ENCODE measurements at regions not wholly inside any gene's neighbourhood (a gene's known extent, or its start where the extent isn't known, plus 50 kb on each side); places are given as distances from the start of the nearest gene placed in this dataset.

DNA sequence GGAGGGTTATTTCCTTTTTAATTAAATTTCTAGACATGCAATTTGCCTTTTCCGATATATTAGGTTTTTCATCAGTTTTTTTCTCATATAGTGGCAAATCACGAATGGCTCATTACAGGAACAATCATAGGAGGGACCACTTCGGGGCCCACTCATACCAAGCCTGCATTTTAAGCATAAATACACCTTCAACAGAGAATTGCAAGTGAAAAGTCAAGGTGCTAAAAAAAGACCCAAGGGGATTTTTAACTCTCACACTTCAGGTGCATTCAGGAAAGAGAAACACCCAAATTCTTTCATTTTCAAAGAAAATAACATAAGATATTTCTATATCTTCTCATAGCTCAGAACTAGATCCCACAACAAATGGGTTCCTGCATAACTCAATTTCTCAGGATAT, 979.6 kb upstream of the NR2F2 start:
- no peak for DNase-seq

DNA sequence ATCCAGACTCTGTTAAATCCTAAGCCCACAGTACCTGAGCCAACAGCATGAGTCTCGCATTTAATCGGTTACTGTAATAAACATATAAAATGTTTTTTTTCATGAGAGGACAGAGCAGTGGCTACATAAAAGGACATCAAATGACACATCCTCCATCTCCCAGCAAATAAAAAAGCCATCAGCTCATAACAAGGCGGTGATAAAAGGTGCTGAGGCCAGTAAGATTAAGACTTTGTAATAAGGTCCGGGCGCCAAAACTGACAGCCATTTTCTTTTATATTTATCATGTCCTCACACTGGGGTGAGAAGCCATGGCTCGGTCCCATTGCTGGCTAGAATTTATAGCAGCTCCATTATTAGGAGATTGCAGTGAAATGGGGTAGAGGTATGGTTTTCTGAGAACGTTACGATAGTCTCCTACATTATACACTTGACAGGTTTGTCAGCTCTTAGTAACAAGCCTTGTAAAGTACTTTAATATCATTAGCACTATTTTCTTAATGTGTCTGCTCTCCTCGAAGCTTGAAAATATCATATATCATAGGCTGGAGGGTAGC, 977.8 kb upstream of the NR2F2 start:
- DNase-seq: no peak

DNA sequence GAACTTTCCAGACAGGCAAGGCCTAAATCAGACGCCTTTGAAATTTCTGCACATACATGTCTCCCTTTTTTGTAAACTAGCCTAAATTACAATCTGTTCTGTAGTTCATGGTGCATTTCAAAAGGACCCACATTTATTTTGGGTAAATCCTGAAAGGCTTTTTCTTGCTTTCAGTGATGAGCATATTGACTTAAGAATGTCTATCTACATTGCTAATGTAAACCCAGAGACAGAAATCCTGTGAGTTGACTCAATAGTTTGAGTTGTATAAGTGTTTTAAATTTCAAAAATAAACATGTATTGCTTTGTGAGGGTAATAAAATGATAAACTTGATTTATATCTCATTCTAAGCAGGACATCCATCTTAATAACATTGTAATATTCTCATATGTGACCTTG, 977.0 kb upstream of the NR2F2 start:
- no peak for DNase-seq

DNA sequence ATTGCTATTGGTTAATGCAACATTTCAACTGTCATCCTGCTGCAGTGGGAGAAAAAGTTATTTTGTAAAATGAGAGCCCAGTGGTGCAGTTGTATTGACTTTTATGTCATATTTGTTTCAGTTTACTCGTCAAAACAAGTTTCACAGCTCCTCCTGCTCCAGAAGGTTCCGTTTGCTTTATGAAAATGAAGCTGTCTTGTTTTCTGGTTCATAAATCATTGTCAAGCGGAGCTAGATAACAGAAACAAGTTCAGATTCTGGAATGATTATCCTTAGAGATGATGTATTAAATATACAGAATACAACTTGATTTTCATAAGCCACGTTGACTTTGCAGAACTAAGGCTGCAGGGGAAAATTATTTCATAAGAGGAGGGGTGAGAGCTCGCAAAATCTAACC, 970.5 kb upstream of the NR2F2 start:
- no peak for DNase-seq

DNA sequence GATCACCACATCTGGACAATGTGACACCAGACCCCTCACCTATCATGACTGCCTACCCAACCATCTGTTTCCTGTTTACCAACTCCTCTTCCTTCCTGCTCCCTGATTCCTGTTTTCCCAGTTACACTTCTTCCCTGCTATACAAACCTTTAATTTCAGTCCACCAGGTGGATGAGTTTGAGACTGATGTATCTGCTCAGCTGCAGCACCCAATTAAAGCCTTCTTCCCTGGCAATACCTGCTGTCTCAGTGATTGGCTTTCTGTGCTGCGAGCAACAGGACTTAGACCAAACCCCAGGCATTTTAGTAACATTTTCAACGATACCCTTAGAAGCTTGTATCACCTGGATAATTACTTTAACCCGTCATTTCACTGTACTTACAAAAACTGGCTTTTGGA, 968.2 kb upstream of the NR2F2 start:
- DNase-seq: no peak

DNA sequence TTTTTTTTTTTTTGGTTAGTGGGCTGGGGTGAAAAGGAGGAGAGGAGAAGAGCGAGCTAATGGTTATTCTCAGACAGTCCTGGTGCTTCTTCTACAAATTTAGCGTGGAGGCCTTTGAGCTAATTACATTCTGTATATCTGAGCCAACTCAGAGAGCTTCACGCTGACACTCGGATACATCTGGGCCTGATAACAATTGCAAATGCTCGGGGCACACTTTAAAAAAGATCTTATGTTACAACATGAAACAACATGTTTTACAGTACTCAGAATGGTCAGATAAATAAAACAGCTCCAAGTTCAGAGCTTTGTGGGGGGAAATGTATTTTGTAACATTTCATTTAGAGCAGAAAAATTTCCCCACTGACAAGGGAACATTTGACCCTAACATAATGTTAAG, 966.9 kb upstream of the NR2F2 start:
- no peak for DNase-seq

DNA sequence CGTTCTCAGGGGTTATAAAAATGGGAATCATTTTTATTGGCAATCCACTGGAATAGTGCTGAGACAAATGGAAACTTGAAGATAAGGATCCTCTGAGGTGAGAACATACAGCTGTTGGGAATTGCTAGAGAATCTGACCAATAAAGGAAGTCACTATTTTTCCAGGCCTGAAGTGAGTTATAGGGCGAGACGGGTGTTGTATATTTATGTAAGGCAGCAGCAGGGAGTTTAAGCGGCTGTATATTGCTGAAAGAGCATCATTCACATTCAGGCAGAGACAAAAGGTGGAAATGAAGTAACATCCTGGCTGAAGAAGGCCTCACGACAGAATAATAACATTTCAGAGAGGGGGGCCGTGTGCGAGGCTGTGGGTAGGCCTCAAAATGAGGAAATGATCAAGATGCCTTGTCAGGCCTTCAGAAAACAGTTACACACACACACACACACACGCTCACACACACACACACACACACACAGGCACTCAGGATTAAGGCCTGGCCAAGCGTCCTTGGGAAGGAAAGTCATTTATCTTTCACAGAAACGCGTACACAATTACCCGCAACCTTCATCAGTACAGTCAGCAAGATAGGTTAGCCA, 964.9 kb upstream of the NR2F2 start:
- DNase-seq: no peak

DNA sequence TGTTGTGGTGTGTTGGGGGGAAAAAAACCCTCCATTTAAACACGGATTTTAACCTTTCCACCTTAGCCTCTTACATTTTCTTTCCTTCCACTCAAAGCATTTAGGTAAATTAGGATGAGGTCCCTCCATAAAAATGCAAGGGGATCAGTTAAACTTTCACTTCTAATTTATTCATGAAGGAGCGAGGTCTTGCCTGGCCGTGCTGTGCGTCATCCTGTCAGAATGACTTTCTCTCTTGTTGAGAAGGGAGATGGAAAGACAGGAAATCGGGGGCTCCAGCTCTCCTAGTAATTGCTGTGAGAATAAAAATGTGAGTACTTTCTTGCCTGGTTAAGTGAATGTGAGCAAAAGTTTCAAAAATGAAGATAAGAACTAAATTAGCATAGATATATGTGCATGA, 962.3 kb upstream of the NR2F2 start:
- no peak for DNase-seq

DNA sequence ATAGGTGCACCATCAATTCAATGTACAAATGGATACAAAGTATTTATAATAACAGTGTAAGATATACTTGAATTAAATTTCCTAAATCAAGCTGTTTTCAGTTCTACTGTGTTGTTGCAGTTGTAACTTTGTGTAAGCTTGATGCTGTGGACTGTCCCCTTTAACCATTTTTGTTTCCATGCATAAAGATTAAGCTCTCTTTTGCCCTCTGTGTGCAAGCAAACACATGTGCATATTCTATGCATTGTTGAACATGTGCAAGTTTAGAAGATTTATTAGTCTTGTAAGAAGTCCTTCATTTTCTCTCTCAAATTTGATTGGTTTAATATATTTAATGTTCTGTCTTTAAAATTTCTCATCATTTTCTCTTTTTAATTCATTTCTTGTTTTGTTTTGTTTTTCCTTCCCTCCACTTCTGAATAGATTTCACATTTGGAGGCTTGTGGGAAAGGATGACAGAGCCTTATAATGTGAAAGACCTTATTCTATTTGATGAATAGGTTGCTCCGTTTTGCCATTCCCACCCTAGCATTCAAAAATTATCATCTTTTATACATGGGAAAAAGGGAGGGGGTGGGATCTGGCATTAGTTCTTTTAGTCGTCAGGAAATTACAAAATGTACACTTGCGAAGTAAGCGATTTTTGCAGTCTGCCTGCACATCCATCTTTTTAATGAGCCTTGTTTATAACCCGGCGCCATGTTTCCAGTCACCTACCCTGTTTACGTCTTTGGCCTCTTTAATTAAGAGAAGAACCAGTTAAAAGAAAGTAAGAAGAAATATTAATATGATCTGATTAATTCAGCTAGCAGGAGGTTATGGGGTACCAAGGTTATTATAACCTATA, 961.5 kb upstream of the NR2F2 start:
- no peak for DNase-seq

DNA sequence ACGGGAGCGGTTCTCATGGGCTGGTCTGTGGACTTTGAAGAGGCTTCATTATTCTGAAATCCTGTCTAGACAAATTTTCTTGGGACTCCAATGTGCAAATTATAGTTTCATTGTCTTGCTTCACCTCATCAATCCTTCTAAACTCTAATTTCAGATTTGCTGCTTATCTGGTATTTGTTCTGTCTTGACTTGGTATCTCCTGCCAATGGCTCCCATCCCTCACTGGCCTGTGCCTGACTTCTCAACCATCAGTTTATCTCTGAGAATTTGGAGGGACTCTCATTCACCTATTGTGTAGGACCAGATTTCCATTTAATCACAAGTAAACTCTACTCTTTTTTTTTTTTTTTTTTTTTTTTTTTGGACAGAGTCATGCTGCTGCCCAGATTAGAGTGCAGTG, 960.2 kb upstream of the NR2F2 start:
- no peak for DNase-seq

DNA sequence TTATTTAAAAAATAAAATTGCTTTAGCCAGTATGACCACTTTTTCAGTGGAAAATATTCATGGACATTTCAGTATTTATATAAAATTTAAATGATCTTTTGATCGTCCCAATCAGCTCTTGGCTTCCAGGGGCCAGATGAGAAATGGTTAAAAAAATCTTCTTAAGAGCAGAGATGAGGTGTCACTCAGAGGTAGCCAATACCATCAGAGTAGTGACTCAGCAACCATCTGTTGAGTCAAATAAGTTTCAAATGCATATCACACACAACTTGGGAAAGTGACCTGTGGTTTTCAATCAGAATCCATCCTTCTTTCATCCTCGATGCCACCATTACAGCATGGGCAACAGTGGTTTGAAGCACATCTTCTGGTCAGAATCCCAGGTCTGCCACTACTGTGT, 958.8 kb upstream of the NR2F2 start:
- DNase-seq: no peak

DNA sequence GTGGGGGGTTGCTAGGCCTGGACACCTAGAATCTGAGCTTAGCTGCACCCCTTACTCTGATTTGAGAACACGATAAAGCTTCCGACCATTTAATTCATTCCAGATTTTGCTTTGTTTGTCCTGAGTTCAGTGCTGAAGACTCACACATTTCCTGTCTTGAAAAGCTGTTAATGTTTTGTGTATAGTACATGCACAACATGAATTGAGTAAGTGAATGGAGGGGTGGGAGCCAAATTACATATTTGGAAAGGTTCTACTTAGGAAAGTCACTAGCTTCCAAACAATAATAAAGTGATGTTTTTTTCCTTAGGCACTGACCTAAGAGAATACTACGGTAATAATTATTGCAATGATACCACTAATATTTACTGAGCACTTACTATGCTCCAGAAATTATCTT, 955.2 kb upstream of the NR2F2 start:
- DNase-seq: no peak

DNA sequence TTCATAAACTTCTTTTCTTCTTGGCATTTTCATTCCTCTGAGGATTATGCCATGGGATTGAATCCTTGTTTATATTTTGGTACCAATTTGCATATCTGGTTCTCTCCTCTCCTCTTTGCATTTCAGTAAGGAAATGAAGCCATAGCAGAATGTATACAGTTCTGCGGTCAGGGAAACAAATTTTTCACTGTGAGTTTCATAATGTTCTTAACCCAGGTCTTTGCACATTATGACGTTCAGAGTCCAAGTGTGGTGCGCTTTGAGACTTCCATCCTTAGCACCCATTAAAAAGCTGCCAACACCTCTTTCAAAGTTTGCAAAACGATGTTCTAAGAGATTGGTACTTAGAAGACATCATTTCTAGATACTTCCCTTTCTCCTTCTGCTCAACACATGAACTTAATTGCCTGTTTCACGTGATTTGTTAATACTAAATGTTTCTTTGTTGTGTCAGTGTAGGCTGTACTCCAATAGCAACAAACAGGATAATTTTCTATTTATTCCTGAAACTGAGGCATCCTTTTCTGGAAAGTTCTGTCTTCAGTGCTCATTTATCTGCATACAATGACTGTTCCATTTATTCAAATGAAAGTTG, 953.1 kb upstream of the NR2F2 start:
- no peak for DNase-seq

DNA sequence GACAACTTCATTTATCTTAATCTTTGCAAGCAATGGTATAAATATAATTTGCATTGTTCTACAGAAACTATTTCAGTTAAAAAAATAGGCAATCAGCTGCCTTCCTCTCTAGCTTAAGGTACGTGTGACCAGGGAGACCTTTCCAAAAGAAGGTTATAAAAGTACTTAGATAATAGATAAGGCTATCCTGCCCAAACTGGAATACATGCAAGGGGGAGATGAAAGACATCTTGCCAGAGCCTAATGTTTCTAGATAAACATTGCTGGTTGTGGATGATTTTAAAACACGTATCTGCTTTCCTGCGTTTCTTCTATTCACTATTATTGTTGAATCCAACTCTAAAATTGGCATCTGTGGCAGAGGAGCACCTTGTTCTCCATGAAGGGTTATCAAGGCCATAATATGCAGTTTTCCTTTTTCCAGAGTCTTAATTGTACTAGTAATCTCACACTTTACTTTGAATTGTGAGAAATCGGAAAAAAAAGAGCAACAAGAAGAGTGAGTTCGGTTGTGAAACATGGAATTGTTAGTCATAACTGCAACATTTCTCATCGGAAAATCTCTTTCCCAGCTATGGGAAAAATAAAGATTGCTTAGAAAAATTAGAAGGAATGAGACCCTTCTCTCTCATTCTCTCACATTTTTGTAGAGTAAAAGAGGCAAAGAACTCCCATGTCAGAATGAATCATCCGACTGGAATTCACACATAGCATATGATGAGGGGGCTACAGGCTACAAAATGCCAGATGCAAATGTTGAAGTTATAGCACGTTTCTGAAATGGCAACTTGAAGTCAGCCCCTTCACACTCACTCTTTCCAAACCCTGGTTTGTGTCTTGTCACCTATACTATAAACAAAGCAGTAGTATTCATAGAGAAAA, 936.1 kb upstream of the NR2F2 start:
- no peak for DNase-seq

DNA sequence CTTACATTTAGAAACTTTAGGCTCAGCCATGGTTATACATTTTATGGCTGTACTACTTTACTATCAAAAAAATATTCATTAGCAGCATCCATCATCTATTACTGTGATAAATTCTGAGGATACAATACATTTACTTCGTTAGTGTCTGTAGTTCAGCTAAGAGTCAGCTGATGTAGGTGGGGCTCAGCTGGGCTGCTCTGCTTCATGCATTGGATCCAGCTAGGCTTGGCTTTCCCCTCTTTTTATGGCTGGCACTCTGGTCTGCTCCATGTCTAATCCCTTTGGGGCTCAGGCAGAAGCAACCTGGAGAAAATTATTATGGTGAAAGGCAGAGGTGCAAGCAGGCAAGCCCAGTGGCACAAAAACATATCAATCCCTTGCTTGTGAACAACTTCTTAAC, 930.1 kb upstream of the NR2F2 start:
- no peak for DNase-seq

DNA sequence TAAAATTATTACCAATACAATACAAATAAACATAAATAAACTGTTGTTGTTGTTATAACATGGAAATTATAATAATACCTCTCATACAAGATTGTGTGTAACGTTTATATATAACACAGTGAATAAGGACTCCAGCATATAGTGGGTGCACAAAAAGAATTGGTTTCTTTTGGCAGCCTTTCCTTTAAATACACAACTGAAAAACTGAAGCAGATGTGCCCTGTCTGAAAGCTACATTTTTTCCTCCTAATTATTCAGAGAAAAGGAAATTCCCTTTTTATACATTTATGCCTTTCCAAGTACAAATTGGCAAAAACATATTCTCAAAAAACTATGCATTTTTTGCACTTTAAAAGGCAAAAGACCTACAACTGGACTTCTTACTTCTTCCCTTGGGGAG, 928.9 kb upstream of the NR2F2 start:
- DNase-seq: no peak

DNA sequence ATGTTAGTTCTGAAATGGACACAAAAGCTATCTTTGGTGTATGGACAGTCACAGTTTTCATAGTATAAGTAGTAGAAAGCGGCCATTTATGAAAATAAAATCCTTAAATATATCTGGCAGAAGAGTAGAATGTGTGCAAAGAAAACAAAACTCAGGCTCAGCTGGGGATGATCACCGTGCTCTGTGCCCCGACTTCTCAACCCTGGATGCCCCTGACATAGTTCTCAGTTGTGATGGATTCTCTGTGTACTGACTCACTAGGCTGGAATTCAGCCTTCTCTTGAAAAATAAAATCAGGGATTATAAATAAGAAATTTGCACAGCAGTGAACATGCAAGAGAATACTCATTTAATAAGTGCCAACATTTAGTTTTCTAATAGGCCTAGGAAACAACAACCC, 925.1 kb upstream of the NR2F2 start:
- no peak for DNase-seq

DNA sequence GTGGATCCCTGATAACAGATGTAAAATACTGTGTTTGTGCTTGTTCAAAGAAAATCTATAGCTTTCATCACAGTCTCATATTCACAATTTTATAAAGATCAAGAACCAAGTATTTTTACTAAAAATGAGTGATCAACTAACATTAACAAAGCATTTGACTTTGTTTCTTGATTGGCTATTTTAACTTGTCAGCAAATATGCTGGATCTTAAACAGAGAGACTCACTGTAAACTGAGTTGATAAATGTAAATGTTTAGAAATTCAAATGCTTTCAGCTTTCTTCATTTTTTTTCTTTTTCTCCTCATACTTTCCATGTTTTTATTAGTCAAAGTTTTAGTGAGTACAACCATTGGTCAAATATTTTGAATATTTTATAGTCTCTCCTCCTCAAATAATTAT, 923.0 kb upstream of the NR2F2 start:
- no peak for DNase-seq

DNA sequence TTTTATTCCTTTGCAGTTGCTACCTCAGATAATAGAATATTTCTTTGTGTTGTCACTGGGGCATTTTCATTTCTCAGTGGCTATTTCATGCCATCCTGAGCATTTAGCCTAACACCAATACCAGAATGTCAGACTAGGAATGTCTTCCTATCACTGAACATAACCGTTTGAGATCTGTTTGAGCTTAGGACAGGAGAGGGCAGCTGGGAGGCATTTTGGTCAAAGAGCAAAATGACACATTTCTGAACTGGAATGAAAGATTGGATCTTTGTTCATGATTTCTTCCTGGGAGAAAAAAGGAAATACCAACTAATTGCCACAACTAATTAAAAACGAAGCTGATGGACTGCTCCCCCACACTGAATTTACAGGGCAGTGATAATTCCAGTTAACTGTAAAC, 921.3 kb upstream of the NR2F2 start:
- no peak for DNase-seq

DNA sequence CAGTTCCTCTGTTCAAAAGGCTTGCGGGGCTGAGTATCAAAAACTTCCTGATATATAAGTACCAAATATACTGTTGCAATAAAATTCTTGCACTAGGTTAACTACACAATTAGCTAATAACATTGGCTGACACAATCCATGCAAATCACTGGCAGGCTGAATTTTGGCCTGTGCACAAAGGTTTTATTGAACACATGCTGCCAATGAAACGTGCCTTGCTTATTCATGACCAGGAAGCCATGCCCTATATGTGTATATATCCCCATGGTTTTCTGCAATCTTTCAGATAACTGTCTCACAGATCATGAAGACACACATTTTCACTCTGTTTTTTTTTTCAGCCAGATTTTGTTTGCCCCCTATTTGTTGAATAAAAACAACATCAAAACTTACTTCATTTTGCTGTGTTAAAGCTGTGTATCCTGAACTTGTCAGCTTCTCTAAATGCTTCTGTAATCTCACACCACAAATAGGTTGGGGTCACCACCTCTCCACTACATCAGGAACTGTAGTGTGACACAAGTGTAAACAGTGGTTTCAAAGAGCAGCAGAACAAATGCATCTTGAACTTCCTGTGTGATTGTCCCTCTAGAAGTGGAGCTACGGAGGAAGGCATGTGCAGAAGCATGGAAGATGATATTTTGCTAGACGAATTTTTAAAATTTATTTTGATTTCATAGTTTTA, 920.7 kb upstream of the NR2F2 start:
- DNase-seq: no peak

DNA sequence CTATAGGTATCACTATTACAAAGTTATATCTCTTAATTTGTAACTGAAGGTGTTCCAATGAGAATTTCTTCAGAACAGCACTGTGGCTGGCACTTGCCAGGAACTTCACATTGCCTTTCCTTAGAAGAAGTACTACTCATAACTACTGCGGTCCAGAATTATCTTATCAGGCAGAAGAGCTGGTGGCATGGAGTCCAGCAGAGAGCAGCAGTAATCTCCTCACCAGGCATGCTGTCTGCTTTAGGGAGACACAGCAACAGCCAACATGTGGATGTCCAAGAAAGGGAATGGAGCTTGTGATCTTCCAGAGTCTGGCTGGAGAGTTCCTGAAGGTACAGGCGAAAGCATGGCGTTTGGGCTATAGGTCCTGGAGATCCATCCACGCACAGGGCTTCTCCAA, 919.7 kb upstream of the NR2F2 start:
- DNase-seq: no peak

DNA sequence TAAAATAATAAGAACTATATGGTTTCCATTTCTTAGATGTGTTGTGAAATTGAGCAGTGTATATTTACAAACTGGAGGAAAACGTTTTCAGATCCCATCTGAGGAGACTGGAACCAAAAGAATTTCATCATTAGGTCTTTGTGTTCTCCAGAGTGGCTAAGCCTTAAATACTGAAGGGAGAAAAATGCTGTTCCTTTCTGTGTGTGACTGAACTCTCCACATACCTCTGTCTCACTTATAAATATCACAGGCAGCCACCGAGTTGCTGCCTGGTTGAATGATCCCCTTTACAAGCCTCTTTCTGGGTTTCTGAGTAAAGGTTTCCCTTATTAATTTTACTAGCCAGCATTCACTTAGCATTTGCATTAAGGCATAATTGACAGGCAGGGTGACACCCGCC, 913.9 kb upstream of the NR2F2 start:
- no peak for DNase-seq

DNA sequence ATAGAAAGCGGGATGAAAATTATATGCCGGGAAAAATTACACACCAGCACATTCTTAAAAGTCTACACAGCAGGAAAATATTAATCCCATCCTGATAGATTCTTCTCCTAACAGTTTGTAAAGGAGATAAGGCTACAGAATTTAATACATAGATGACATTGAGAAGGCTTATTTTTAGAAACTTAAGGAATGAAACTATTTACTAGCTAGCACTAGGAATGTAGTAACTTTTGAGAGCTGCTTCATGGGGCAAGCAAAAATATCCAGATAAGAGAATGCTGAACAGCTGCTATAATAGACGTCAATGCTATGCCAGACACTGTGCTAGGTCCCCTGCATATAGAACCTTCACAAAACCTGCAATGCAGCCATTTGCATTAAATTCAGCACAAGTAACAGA, 912.7 kb upstream of the NR2F2 start:
- no peak for DNase-seq
